H1 (cell line): ENCODE measurements at regions not wholly inside any gene's neighbourhood (a gene's known extent, or its start where the extent isn't known, plus 50 kb on each side); places are given as distances from the start of the nearest gene placed in this dataset.

ENCODE experiments used
- CTCF ChIA-PET: fragments of 300-600 bp; sonication (Branson Sonifier 250); formaldehyde crosslinking; loops from one replicate; lab custom pipeline; 2021; ENCODE audit not compliant: partially characterized antibody; lab: Charles Lee
- POLR2A ChIA-PET: fragments of 300-600 bp; sonication (Branson Sonifier 250); formaldehyde crosslinking; loops from one replicate; lab custom pipeline; 2021; ENCODE audit warnings: inconsistent platforms; ENCODE audit not compliant: partially characterized antibody; lab: Charles Lee
- DNase-seq, 2 experiments: peaks; one replicate each; pipeline versions ENCODE4 v3.0.0 to v3.0.0-alpha.2; 2010 to 2022; ENCODE audit warnings: low spot score in 2 of 2, low read depth in 1 of 2, mixed read lengths in 1 of 2
- FAIRE-seq: peaks from 2 replicates; lab custom pipeline; 2011; peaks lifted over from hg19 to GRCh38; lab: Jason Lieb, UNC
- H2AFZ ChIP-seq: 2 replicates; pipeline ENCODE4 v1.8.1; 2012; ENCODE audit warnings: low read length, inconsistent platforms
- H2AK5ac ChIP-seq: 2 replicates; pipeline ENCODE4 v1.6.1; 2013; ENCODE audit warnings: low read depth, low read length
- H2BK120ac ChIP-seq: replicated peaks from 2 replicates; pipeline ENCODE3; 2013; ENCODE audit warnings: low read depth, low read length, inconsistent platforms
- H2BK12ac ChIP-seq: 2 replicates; pipeline ENCODE4 v1.6.1; 2013; ENCODE audit warnings: low read depth, low read length
- H2BK15ac ChIP-seq: 2 replicates; pipeline ENCODE4 v1.6.1; 2013; ENCODE audit warnings: low read length
- H2BK20ac ChIP-seq: 2 replicates; pipeline ENCODE4 v1.6.1; 2013; ENCODE audit warnings: low read length
- H2BK5ac ChIP-seq: 2 replicates; pipeline ENCODE4 v1.6.1; 2013; ENCODE audit warnings: low read depth, low read length
- H3K14ac ChIP-seq: 2 replicates; pipeline ENCODE4 v1.6.1; 2013; ENCODE audit warnings: inconsistent platforms; ENCODE audit not compliant: insufficient read length
- H3K18ac ChIP-seq: 2 replicates; pipeline ENCODE4 v1.6.1; 2013; ENCODE audit warnings: low read length; ENCODE audit errors: extremely low read depth
- H3K23ac ChIP-seq: 2 replicates; pipeline ENCODE4 v1.6.1; 2013; ENCODE audit warnings: inconsistent platforms; ENCODE audit not compliant: insufficient read length
- H3K23me2 ChIP-seq: 2 replicates; pipeline ENCODE4 v1.6.1; 2013; ENCODE audit warnings: low read depth, low read length
- H3K27ac ChIP-seq: 2 replicates; pipeline ENCODE4 v1.6.1; 2011; ENCODE audit warnings: low read depth, low read length, inconsistent platforms
- H3K27me3 ChIP-seq, 4 experiments: replicated peaks in 1 of 4; 1 replicate in 1 of 4; 2 replicates in 3 of 4; pipeline versions ENCODE4 v1.6.1 to v1.8.1; 2011 to 2013; ENCODE audit warnings: low read length in 3 of 4, mild to moderate bottlenecking in 3 of 4, inconsistent platforms in 2 of 4, mixed read lengths in 2 of 4, moderate library complexity in 1 of 4; ENCODE audit not compliant: control insufficient read depth in 3 of 4, insufficient read depth in 3 of 4; ENCODE audit errors: extremely low read depth in 1 of 4
- H3K36me3 ChIP-seq, 4 experiments: 2 replicates each; pipeline versions ENCODE4 v1.6.1 to v1.8.1; 2011 to 2013; ENCODE audit warnings: mild to moderate bottlenecking in 4 of 4, low read length in 3 of 4, moderate library complexity in 2 of 4, control low read depth in 1 of 4, inconsistent platforms in 1 of 4; ENCODE audit not compliant: insufficient read depth in 4 of 4, control insufficient read depth in 2 of 4
- H3K4ac ChIP-seq: replicated peaks from 2 replicates; pipeline ENCODE3; 2013; ENCODE audit warnings: low read length, low read depth, mixed read lengths, inconsistent platforms; ENCODE audit not compliant: insufficient read length
- H3K4me1 ChIP-seq, 4 experiments: replicated peaks in 1 of 4; 1 replicate in 1 of 4; 2 replicates in 3 of 4; pipeline versions ENCODE4 v1.6.1 to v1.8.1; 2011 to 2013; ENCODE audit warnings: low read length in 3 of 4, inconsistent platforms in 2 of 4, mixed read lengths in 1 of 4; ENCODE audit not compliant: insufficient read depth in 4 of 4, control insufficient read depth in 3 of 4
- H3K4me2 ChIP-seq, 2 experiments: 2 replicates each; pipeline versions ENCODE4 v1.6.1 to v1.8.1; 2011 to 2013; ENCODE audit warnings: low read depth in 2 of 2, low read length in 2 of 2, control low read depth in 1 of 2, inconsistent platforms in 1 of 2, mild to moderate bottlenecking in 1 of 2; ENCODE audit not compliant: insufficient read depth in 1 of 2
- H3K4me3 ChIP-seq, 4 experiments: fragments of 200-600, 300-600 bp in 1 of 4; sonication (generic), shearing (Covaris generic), sonication (Bioruptor Twin) in 1 of 4; 2 replicates each; pipeline versions ENCODE4 v1.5.1 to v1.8.1; 2011 to 2016; ENCODE audit warnings: low read length in 4 of 4, low read depth in 3 of 4, control low read depth in 2 of 4, inconsistent platforms in 2 of 4, mild to moderate bottlenecking in 2 of 4, mixed read lengths in 1 of 4, moderate library complexity in 1 of 4; ENCODE audit not compliant: insufficient read depth in 2 of 4; ENCODE audit errors: extremely low read depth in 1 of 4
- H3K56ac ChIP-seq: replicated peaks from 2 replicates; pipeline ENCODE3; 2013; ENCODE audit warnings: low read depth, mild to moderate bottlenecking, mixed read lengths, low read length, inconsistent platforms; ENCODE audit not compliant: insufficient read length
- H3K79me1 ChIP-seq: 2 replicates; pipeline ENCODE4 v1.6.1; 2013; ENCODE audit warnings: low read depth, low read length, control low read depth
- H3K79me2 ChIP-seq, 2 experiments: 2 replicates each; pipeline versions ENCODE4 v1.6.1 to v1.8.1; 2012 to 2013; ENCODE audit warnings: low read length in 2 of 2, mild to moderate bottlenecking in 2 of 2, inconsistent platforms in 1 of 2; ENCODE audit not compliant: insufficient read depth in 2 of 2, control insufficient read depth in 1 of 2
- H3K9ac ChIP-seq, 4 experiments: replicated peaks in 1 of 4; 1 replicate in 1 of 4; 2 replicates in 3 of 4; pipeline versions ENCODE4 v1.6.1 to v1.8.1; 2011 to 2013; ENCODE audit warnings: low read depth in 3 of 4, low read length in 3 of 4, control low read depth in 2 of 4, mild to moderate bottlenecking in 2 of 4, moderate library complexity in 2 of 4, inconsistent platforms in 1 of 4; ENCODE audit errors: extremely low read depth in 1 of 4
- H3K9me3 ChIP-seq, 2 experiments: 2 replicates each; pipeline versions ENCODE4 v1.6.1 to v1.8.1; 2012 to 2013; ENCODE audit warnings: mild to moderate bottlenecking in 2 of 2, moderate library complexity in 2 of 2, control low read depth in 1 of 2, inconsistent platforms in 1 of 2, low read depth in 1 of 2, low read length in 1 of 2, mixed read lengths in 1 of 2; ENCODE audit not compliant: insufficient read depth in 2 of 2
- H4K20me1 ChIP-seq, 2 experiments: replicated peaks in 1 of 2; 2 replicates each; pipeline versions ENCODE3 to v1.8.1; 2011 to 2013; ENCODE audit warnings: inconsistent platforms in 2 of 2, low read length in 2 of 2, mild to moderate bottlenecking in 1 of 2; ENCODE audit not compliant: insufficient read depth in 2 of 2, control insufficient read depth in 1 of 2
- H4K5ac ChIP-seq: 2 replicates; pipeline ENCODE4 v1.6.1; 2013; ENCODE audit warnings: low read length, low read depth, mixed read lengths, inconsistent platforms; ENCODE audit not compliant: insufficient read length
- H4K8ac ChIP-seq: 2 replicates; pipeline ENCODE4 v1.8.0; 2013; ENCODE audit warnings: mild to moderate bottlenecking, moderate library complexity, low read length, inconsistent platforms; ENCODE audit not compliant: insufficient read depth; ENCODE audit errors: extremely low read depth
- H4K91ac ChIP-seq: replicated peaks from 2 replicates; pipeline ENCODE3; 2013; ENCODE audit warnings: low read length, mixed read lengths, inconsistent platforms; ENCODE audit not compliant: insufficient read length
- BRCA1 ChIP-seq: IDR thresholded peaks from 2 replicates; pipeline ENCODE4 v1.6.1; 2012; ENCODE audit warnings: low read depth, low read length, improper control_type of control experiment
- EP300 ChIP-seq, 2 experiments: IDR thresholded peaks; 1 replicate in 1 of 2; 2 replicates in 1 of 2; pipeline ENCODE4 v1.6.1; 2011 to 2012; ENCODE audit warnings: low read depth in 2 of 2, low read length in 2 of 2, mild to moderate bottlenecking in 2 of 2, borderline replicate concordance in 1 of 2, inconsistent platforms in 1 of 2, moderate library complexity in 1 of 2
- FOSL1 ChIP-seq: IDR thresholded peaks from 2 replicates; pipeline ENCODE4 v1.6.1; 2011; ENCODE audit warnings: mild to moderate bottlenecking, low read depth, low read length, moderate library complexity; ENCODE audit not compliant: insufficient read depth
- KDM1A ChIP-seq: fragments of 200-600, 300-600 bp; sonication (generic); IDR thresholded peaks from 2 replicates; pipeline ENCODE4 v1.7.1; 2016; ENCODE audit warnings: mild to moderate bottlenecking, low read length, borderline replicate concordance
- KDM4A ChIP-seq: IDR thresholded peaks from one replicate; pipeline ENCODE4 v1.7.1; 2012; ENCODE audit warnings: low read depth, mild to moderate bottlenecking, moderate library complexity, low read length, inconsistent platforms; ENCODE audit not compliant: severe bottlenecking
- NANOG ChIP-seq: IDR thresholded peaks from 2 replicates; pipeline ENCODE4 v1.6.1; 2011; ENCODE audit warnings: low read length, low read depth, mild to moderate bottlenecking, inconsistent platforms; ENCODE audit not compliant: insufficient read depth, poor library complexity, severe bottlenecking
- POU5F1 ChIP-seq: IDR thresholded peaks from 2 replicates; pipeline ENCODE4 v1.6.1; 2011; ENCODE audit warnings: low read depth, mild to moderate bottlenecking, low read length, moderate library complexity
- SIX5 ChIP-seq: IDR thresholded peaks from 2 replicates; pipeline ENCODE4 v1.6.1; 2011; ENCODE audit warnings: mild to moderate bottlenecking, low read depth, low read length
- TAF7 ChIP-seq: optimal IDR thresholded peaks from 2 replicates; pipeline ENCODE3; 2011; ENCODE audit warnings: low read depth, mild to moderate bottlenecking, inconsistent platforms, low read length, moderate library complexity, borderline replicate concordance
- WGBS, 2 experiments: shearing (Covaris generic) in 1 of 2; methylation state at CpG; one replicate each; pipeline versions ENCODE4 v1.1.6 to v1.1.7; 2013 to 2015; ENCODE audit warnings: low lambda C conversion rate in 2 of 2, mixed read lengths in 2 of 2, inconsistent platforms in 1 of 2, low coverage in 1 of 2, missing lambda C conversion rate in 1 of 2; ENCODE audit not compliant: insufficient replicate concordance in 2 of 2, insufficient coverage in 1 of 2, insufficient read length in 1 of 2; ENCODE audit errors: extremely low coverage in 1 of 2, missing lambda C conversion rate in 1 of 2; 5-methylcytosine and 5-hydroxymethylcytosine counted together

GRCh38 chrY:12555005-12555404 is 146.0 kb upstream of the USP9Y start:
- Histone ChIP-seq H4K5ac (no peak overlapping the region), H2BK15ac (no peak overlapping the region), H2AFZ (no peak overlapping the region), H4K8ac (no peak overlapping the region), H3K27me3 (no peaks in the 10 kb centered on the region), H3K4me2 (no peak overlapping the region), H3K23me2 (peaks cover 2% of the 10 kb centered on the region; the same call in 1 of the 2 replicates), H3K23ac (no peak overlapping the region), H3K4ac (no peak overlapping the region), H4K20me1 (no peaks in the 10 kb centered on the region), H2BK5ac (no peak overlapping the region), H3K79me1 (no peaks in the 10 kb centered on the region), H3K18ac (no peak overlapping the region), H3K9ac (no peak overlapping the region), H2AK5ac (no peak overlapping the region), H3K56ac (no peak overlapping the region), H3K14ac (no peak overlapping the region), H4K91ac (no peak overlapping the region), H2BK12ac (no peak overlapping the region), H3K27ac (no peak overlapping the region), H3K79me2 (no peaks in the 10 kb centered on the region), H3K4me1 (no peaks in the 10 kb centered on the region), H2BK120ac (no peak overlapping the region), H3K36me3 (no peaks in the 10 kb centered on the region), H2BK20ac (no peak overlapping the region), H3K4me3 (no peak overlapping the region), H3K9me3 (no peaks in the 10 kb centered on the region; a peak in 1 of 4 replicates)
- FAIRE-seq (no peak), DNase-seq (no peak)
- CTCF ChIA-PET, result no interaction called here
- 94% methylated on average over 1 of the region's 1 CpG; no CpG with 5 or more reads in 1 of the 2 experiments for WGBS, 2 experiments
- POLR2A ChIA-PET, result no interaction called here
- TF ChIP-seq BRCA1, result no peak
- TF ChIP-seq KDM1A, result no peak
- TF ChIP-seq NANOG, result no peak
- no peak for TF ChIP-seq EP300 (IDR thresholded peaks at IDR 0.05; ENCODE audit: borderline replicate concordance in 1 of 2, low read depth in 2 of 2, low read length in 2 of 2)
- TF ChIP-seq KDM4A, result no peak
- no peak for TF ChIP-seq SIX5
- no peak for TF ChIP-seq POU5F1
- TF ChIP-seq FOSL1, result no peak
- no peak for TF ChIP-seq TAF7
